SU-DHL-6 (cell line): ENCODE measurements at regions not wholly inside any gene's neighbourhood (a gene's known extent, or its start where the extent isn't known, plus 50 kb on each side); places are given as distances from the start of the nearest gene placed in this dataset.

ENCODE experiments used
- H2AFZ ChIP-seq: fragments of 200-600 bp; sonication (generic); 2 replicates; pipeline ENCODE4 v1.6.1; 2014; ENCODE audit warnings: low read depth, mild to moderate bottlenecking, moderate library complexity, mixed read lengths, antibody characterized with exemption, low read length; ENCODE audit not compliant: severe bottlenecking
- H3F3A ChIP-seq: fragments of 200-600 bp; shearing (Covaris generic); 2 replicates; pipeline ENCODE4 v1.6.0; 2016; ENCODE audit warnings: antibody characterized with exemption, mild to moderate bottlenecking; ENCODE audit not compliant: insufficient read depth
- H3K27ac ChIP-seq: fragments of 200-600 bp; sonication (generic); 2 replicates; pipeline ENCODE4 v1.5.1; 2016; ENCODE audit warnings: low read depth, mild to moderate bottlenecking, low read length, moderate library complexity, mixed read lengths
- H3K27me3 ChIP-seq: fragments of 200-600 bp; sonication (generic), shearing (Covaris generic); 2 replicates; pipeline ENCODE4 v1.6.0; 2014; ENCODE audit warnings: mild to moderate bottlenecking, low read length
- H3K36me3 ChIP-seq: fragments of 200-600 bp; sonication (generic); 2 replicates; pipeline ENCODE4 v1.6.1; 2014; ENCODE audit warnings: mild to moderate bottlenecking, low read length, mixed read lengths
- H3K4me2 ChIP-seq: fragments of 300-600, 200-600 bp; shearing (Covaris generic), sonication (generic); 2 replicates; pipeline ENCODE4 v1.6.0; 2014; ENCODE audit warnings: low read length, low read depth, mild to moderate bottlenecking; ENCODE audit not compliant: poor library complexity, severe bottlenecking
- H3K4me3 ChIP-seq: fragments of 200-600 bp; sonication (generic); 2 replicates; pipeline ENCODE4 v1.5.1; 2014; ENCODE audit warnings: antibody characterized with exemption, low read length, mild to moderate bottlenecking, mixed read lengths; ENCODE audit not compliant: insufficient read depth, poor library complexity, severe bottlenecking
- H3K79me2 ChIP-seq: fragments of 200-600 bp; sonication (generic); 2 replicates; pipeline ENCODE4 v1.6.1; 2014; ENCODE audit warnings: mild to moderate bottlenecking, low read length, moderate library complexity; ENCODE audit not compliant: insufficient read depth
- H3K9ac ChIP-seq: fragments of 200-600 bp; sonication (generic); 2 replicates; pipeline ENCODE4 v1.7.0; 2014; ENCODE audit warnings: mild to moderate bottlenecking, low read length
- H3K9me2 ChIP-seq: fragments of 200-600 bp; sonication (generic); replicated peaks from 2 replicates; pipeline ENCODE4 v1.6.1; 2014; ENCODE audit warnings: low read length; ENCODE audit not compliant: insufficient read depth
- H3K9me3 ChIP-seq: fragments of 200-600 bp; sonication (generic); 2 replicates; pipeline ENCODE4 v1.6.1; 2014; ENCODE audit warnings: low read length, mixed read lengths; ENCODE audit not compliant: insufficient read depth
- H4K20me1 ChIP-seq: fragments of 200-600 bp; sonication (generic); 2 replicates; pipeline ENCODE4 v1.6.1; 2014; ENCODE audit warnings: low read depth, mild to moderate bottlenecking, antibody characterized with exemption, low read length, moderate library complexity, mixed read lengths
- EZH2phosphoT487 ChIP-seq: fragments of 200-600 bp; sonication (generic), shearing (Covaris generic); conservative IDR thresholded peaks from 2 replicates; pipeline ENCODE4 v1.6.1; 2018; ENCODE audit warnings: mild to moderate bottlenecking, antibody characterized with exemption, low read length, moderate library complexity, mixed read lengths
- TF ChIP-seq, protein P1 (sequence below): fragments of 200-600 bp; sonication (generic); IDR thresholded peaks from one replicate; pipeline ENCODE4 v1.5.1; 2017; ENCODE audit warnings: antibody characterized with exemption, mild to moderate bottlenecking, low read length, moderate library complexity; ENCODE audit not compliant: insufficient read depth, poor library complexity, severe bottlenecking

- Histone ChIP-seq H3K9ac (no peak overlapping the region), H3K4me3 (no peak overlapping the region), H3K9me2 (no peaks in the 10 kb centered on the region; the same call in 1 of the 2 replicates), H4K20me1 (no peaks in the 10 kb centered on the region), H3K36me3 (no peaks in the 10 kb centered on the region), H3K27ac (no peak overlapping the region), H3K27me3 (no peaks in the 10 kb centered on the region), H3K9me3 (no peaks in the 10 kb centered on the region), H3K79me2 (no peaks in the 10 kb centered on the region), H3F3A (no peaks in the 10 kb centered on the region), H2AFZ (no peak overlapping the region), H3K4me2 (no peak overlapping the region)
- TF ChIP-seq, protein P1, sequence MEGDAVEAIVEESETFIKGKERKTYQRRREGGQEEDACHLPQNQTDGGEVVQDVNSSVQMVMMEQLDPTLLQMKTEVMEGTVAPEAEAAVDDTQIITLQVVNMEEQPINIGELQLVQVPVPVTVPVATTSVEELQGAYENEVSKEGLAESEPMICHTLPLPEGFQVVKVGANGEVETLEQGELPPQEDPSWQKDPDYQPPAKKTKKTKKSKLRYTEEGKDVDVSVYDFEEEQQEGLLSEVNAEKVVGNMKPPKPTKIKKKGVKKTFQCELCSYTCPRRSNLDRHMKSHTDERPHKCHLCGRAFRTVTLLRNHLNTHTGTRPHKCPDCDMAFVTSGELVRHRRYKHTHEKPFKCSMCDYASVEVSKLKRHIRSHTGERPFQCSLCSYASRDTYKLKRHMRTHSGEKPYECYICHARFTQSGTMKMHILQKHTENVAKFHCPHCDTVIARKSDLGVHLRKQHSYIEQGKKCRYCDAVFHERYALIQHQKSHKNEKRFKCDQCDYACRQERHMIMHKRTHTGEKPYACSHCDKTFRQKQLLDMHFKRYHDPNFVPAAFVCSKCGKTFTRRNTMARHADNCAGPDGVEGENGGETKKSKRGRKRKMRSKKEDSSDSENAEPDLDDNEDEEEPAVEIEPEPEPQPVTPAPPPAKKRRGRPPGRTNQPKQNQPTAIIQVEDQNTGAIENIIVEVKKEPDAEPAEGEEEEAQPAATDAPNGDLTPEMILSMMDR, result no peak
- no peak for TF ChIP-seq EZH2phosphoT487
These were observed 630.4 kb upstream of the BOD1L1 start for GRCh38 chr4:14257903-14258302.

DNA sequence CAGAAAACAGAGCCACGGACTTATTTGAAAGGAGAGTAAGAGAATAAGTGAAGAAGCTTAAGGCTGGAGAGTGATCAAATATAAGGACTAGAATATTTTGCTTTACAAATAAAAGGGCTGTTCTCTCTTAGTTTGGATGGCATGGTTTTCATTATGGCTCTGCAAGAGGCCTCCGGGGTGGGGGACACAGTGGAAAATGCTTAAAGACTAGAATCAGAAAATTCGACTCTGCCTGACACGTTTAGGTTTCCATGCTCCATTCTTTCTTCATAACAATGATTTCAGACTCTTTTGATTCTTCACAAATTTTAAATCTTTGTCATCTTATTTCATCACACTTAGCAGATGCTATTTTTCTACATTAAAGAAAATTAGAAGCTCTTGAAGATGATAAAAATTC, 632.4 kb upstream of the BOD1L1 start:
- H3K4me3 ChIP-seq, result no peak overlapping the region
- H3K36me3 ChIP-seq, result no peaks in the 10 kb centered on the region
- no peaks in the 10 kb centered on the region for H3K9me3 ChIP-seq
- H3F3A ChIP-seq, result no peaks in the 10 kb centered on the region
- no peak overlapping the region for H3K9ac ChIP-seq
- no peaks in the 10 kb centered on the region for H4K20me1 ChIP-seq
- H3K79me2 ChIP-seq, result no peaks in the 10 kb centered on the region
- no peak overlapping the region for H3K27ac ChIP-seq
- H3K4me2 ChIP-seq, result no peak overlapping the region
- no peaks in the 10 kb centered on the region; the same call in 1 of the 2 replicates for H3K9me2 ChIP-seq
- TF ChIP-seq, protein P1, result no peak
- no peak overlapping the region for H2AFZ ChIP-seq
- H3K27me3 ChIP-seq, result no peaks in the 10 kb centered on the region

GRCh38 chr4:14260591-14260990, 633.1 kb upstream of the BOD1L1 start:
- H3K4me2 ChIP-seq, result no peak overlapping the region
- no peaks in the 10 kb centered on the region for H3K27me3 ChIP-seq
- H4K20me1 ChIP-seq, result no peaks in the 10 kb centered on the region
- no peak for TF ChIP-seq EZH2phosphoT487
- TF ChIP-seq, protein P1, result no peak
- no peak overlapping the region for H3K27ac ChIP-seq
- H3F3A ChIP-seq, result no peaks in the 10 kb centered on the region
- no peaks in the 10 kb centered on the region for H3K79me2 ChIP-seq
- H3K36me3 ChIP-seq, result no peaks in the 10 kb centered on the region
- H3K9ac ChIP-seq, result no peak overlapping the region
- no peaks in the 10 kb centered on the region for H3K9me3 ChIP-seq
- no peaks in the 10 kb centered on the region; the same call in 1 of the 2 replicates for H3K9me2 ChIP-seq
- H2AFZ ChIP-seq, result no peak overlapping the region
- H3K4me3 ChIP-seq, result no peak overlapping the region
